LNCAP (cell line): ENCODE measurements at regions not wholly inside any gene's neighbourhood (a gene's known extent, or its start where the extent isn't known, plus 50 kb on each side); places are given as distances from the start of the nearest gene placed in this dataset.

Source experiments
- CTCF ChIP-seq: fragments of 450-650 bp; IDR thresholded peaks from 2 replicates; pipeline ENCODE4 v1.5.1; 2017; ENCODE audit warnings: mild to moderate bottlenecking

- no peak for TF ChIP-seq CTCF
These were observed 139.2 kb downstream of the ETS2 start for GRCh38 chr21:38944903-38945302.

- no peak for TF ChIP-seq CTCF
These were observed 138.7 kb downstream of the ETS2 start for GRCh38 chr21:38944402-38944801.

GRCh38 chr21:38942748-38943211, 137.1 kb downstream of the ETS2 start:
- TF ChIP-seq CTCF, result no peak

GRCh38 chr21:38938769-38939168, 133.0 kb downstream of the ETS2 start:
- no peak for TF ChIP-seq CTCF

GRCh38 chr21:38938343-38938742, 132.6 kb downstream of the ETS2 start:
- TF ChIP-seq CTCF, result no peak

- no peak for TF ChIP-seq CTCF
These were observed 132.1 kb downstream of the ETS2 start for GRCh38 chr21:38937844-38938243.

GRCh38 chr21:38937286-38937790, 131.6 kb downstream of the ETS2 start:
- TF ChIP-seq CTCF, result no peak

- TF ChIP-seq CTCF, result no peak
These were observed 130.5 kb downstream of the ETS2 start for GRCh38 chr21:38936240-38936639.
